ENCODE measurements at regions not wholly inside any gene's neighbourhood (a gene's known extent, or its start where the extent isn't known, plus 50 kb on each side); places are given as distances from the start of the nearest gene placed in this dataset.

GRCh38 chr14:35223927-35224326 lies 68.3 kb upstream of the PSMA6 start:
- Histone ChIP-seq H3K27me3 (ENCODE audit: low read length) (no peaks in the 10 kb centered on the region), H3K9me3 (ENCODE audit: low read length) (no peaks in the 10 kb centered on the region), H2AFZ (ENCODE audit: low read length) (no peak overlapping the region), H3K9ac (ENCODE audit: low read length) (no peak overlapping the region), H3K79me2 (ENCODE audit: low read length) (no peaks in the 10 kb centered on the region), H3K27ac (ENCODE audit: low read length) (no peak overlapping the region), H3K4me2 (ENCODE audit: low read length) (no peak overlapping the region), H3K4me3 (ENCODE audit: low read length) (no peak overlapping the region), H3K36me3 (ENCODE audit: low read depth, low read length) (no peaks in the 10 kb centered on the region), H3F3A (ENCODE audit: low read length, unreplicated experiment) (no peaks in the 10 kb centered on the region), H3K9me2 (replicated peaks; ENCODE audit: low read length) (no peaks in the 10 kb centered on the region), H3K4me1 (ENCODE audit: insufficient read depth, low read length) (no peaks in the 10 kb centered on the region), H4K20me1 (ENCODE audit: low read length) (no peaks in the 10 kb centered on the region)
- POLR2A ChIA-PET (ENCODE audit: unreplicated experiment): no interaction called here
- DNase-seq (no peak), ATAC-seq (peak; percentile 52; the same call in 1 of the 2 replicates)
- BruUV-seq (replicated peaks): no TSS peak
- TF ChIP-seq EZH2phosphoT487 (IDR thresholded peaks at IDR 0.05; ENCODE audit: borderline replicate concordance, low read length) (no peak), EZH2 (IDR thresholded peaks at IDR 0.05; ENCODE audit: low read length, unreplicated experiment) (no peak), CTCF (conservative IDR thresholded peaks at IDR 0.05; ENCODE audit: low read depth, low read length) (no peak)
- intact Hi-C loops (cut with micrococcal nuclease): loop anchor here (10.0 kb wide), 1 partner anchor 461 kb away; no protein-coding TSS in a partner anchor
- CTCF ChIA-PET: no interaction called here

DNA sequence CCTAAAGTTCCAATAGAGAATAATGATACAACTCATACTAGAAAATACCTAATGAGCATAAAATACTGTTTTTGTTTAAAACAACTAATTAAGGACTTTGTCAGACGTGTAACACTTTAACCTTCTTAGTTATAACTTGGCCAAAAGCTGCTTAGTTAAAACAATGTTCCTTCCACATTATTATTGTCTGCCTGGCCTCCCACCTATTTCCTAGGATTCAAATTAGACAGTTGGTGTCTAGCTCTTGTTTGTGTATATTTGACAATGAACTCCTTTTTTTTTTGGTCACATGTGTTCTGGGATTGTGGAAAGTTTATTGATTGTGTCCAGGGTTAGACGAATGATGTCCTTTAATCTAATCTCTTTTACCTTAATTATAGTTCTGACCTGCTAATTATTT lies 67.6 kb upstream of the PSMA6 start:
- no peaks in the 10 kb centered on the region for H3K9me2 ChIP-seq (replicated peaks; ENCODE audit: low read length)
- no peaks in the 10 kb centered on the region for H3K36me3 ChIP-seq (ENCODE audit: low read depth, low read length)
- TF ChIP-seq EZH2phosphoT487 (IDR thresholded peaks at IDR 0.05; ENCODE audit: borderline replicate concordance, low read length) (no peak), CTCF (conservative IDR thresholded peaks at IDR 0.05; ENCODE audit: low read depth, low read length) (no peak), EZH2 (IDR thresholded peaks at IDR 0.05; ENCODE audit: low read length, unreplicated experiment) (no peak)
- H3K79me2 ChIP-seq (ENCODE audit: low read length): no peaks in the 10 kb centered on the region
- ATAC-seq (no peak), DNase-seq (no peak)
- BruUV-seq (replicated peaks): no TSS peak
- H3K9me3 ChIP-seq (ENCODE audit: low read length): no peaks in the 10 kb centered on the region
- CTCF ChIA-PET: no interaction called here
- POLR2A ChIA-PET (ENCODE audit: unreplicated experiment): no interaction called here
- H3K4me3 ChIP-seq (ENCODE audit: low read length): no peak overlapping the region
- H3K27ac ChIP-seq (ENCODE audit: low read length): no peak overlapping the region
- H4K20me1 ChIP-seq (ENCODE audit: low read length): no peaks in the 10 kb centered on the region
- intact Hi-C loops (cut with micrococcal nuclease): loop anchor here (10.0 kb wide), 1 partner anchor 460 kb away; no protein-coding TSS in a partner anchor
- H3K4me1 ChIP-seq (ENCODE audit: insufficient read depth, low read length): no peaks in the 10 kb centered on the region
- H2AFZ ChIP-seq (ENCODE audit: low read length): no peak overlapping the region
- no peak overlapping the region for H3K4me2 ChIP-seq (ENCODE audit: low read length)
- H3K9ac ChIP-seq (ENCODE audit: low read length): no peak overlapping the region
- no peaks in the 10 kb centered on the region for H3K27me3 ChIP-seq (ENCODE audit: low read length)
- no peaks in the 10 kb centered on the region for H3F3A ChIP-seq (ENCODE audit: low read length, unreplicated experiment)

GRCh38 chr14:35229084-35229791 lies 62.9 kb upstream of the PSMA6 start:
- no peak overlapping the region for H3K4me3 ChIP-seq (ENCODE audit: low read length)
- no peaks in the 10 kb centered on the region for H3K9me2 ChIP-seq (replicated peaks; ENCODE audit: low read length)
- DNase-seq (peak; percentile 61), ATAC-seq (peak; percentile 84)
- no peak overlapping the region for H3K27ac ChIP-seq (ENCODE audit: low read length)
- H3K9ac ChIP-seq (ENCODE audit: low read length): no peak overlapping the region
- H3K4me1 ChIP-seq (ENCODE audit: insufficient read depth, low read length): no peaks in the 10 kb centered on the region
- POLR2A ChIA-PET (ENCODE audit: unreplicated experiment): interaction anchor here (0.6 to 1.0 kb wide), 6 partner anchors 32 to 786 kb away, joined by 3 to 6 read pairs (median 3); partner anchors contain the start of gene PSMA6
- H3K4me2 ChIP-seq (ENCODE audit: low read length): 0 out of 2 replicates have a peak overlapping the region, but pooled peaks have one; percentile 14
- H3K9me3 ChIP-seq (ENCODE audit: low read length): no peaks in the 10 kb centered on the region
- H2AFZ ChIP-seq (ENCODE audit: low read length): no peak overlapping the region
- CTCF ChIA-PET: interaction anchor here (0.5 to 1.5 kb wide), 12 partner anchors 14 to 365 kb away, joined by 3 to 9 read pairs (median 3); no protein-coding TSS in a partner anchor
- no peaks in the 10 kb centered on the region for H4K20me1 ChIP-seq (ENCODE audit: low read length)
- TF ChIP-seq CTCF (conservative IDR thresholded peaks at IDR 0.05; ENCODE audit: low read depth, low read length): peak; percentile 75
- TF ChIP-seq EZH2 (IDR thresholded peaks at IDR 0.05; ENCODE audit: low read length, unreplicated experiment): no peak
- no TSS peak for BruUV-seq (replicated peaks)
- H3K27me3 ChIP-seq (ENCODE audit: low read length): no peaks in the 10 kb centered on the region
- H3K79me2 ChIP-seq (ENCODE audit: low read length): no peaks in the 10 kb centered on the region
- intact Hi-C loops (cut with micrococcal nuclease): loop anchor here (1.0 to 10.0 kb wide), 4 partner anchors 22 to 456 kb away; partner anchors contain the start of gene PSMA6
- H3F3A ChIP-seq (ENCODE audit: low read length, unreplicated experiment): no peaks in the 10 kb centered on the region
- no peaks in the 10 kb centered on the region for H3K36me3 ChIP-seq (ENCODE audit: low read depth, low read length)

All from PC-3 (cell line).